HL-60 (cell line): ENCODE measurements at regions not wholly inside any gene's neighbourhood (a gene's known extent, or its start where the extent isn't known, plus 50 kb on each side); places are given as distances from the start of the nearest gene placed in this dataset.

Experiments used
- DNase-seq, 2 experiments: peaks; one replicate each; pipeline ENCODE4 v3.0.0-alpha.2; 2010 to 2020; ENCODE audit warnings: low read depth in 1 of 2, low spot score in 1 of 2
- H3K27ac ChIP-seq: fragments of 250-450 bp; sonication (Bioruptor Pico); replicated peaks from 2 replicates; pipeline ENCODE4 v1.5.1; 2020; ENCODE audit warnings: mild to moderate bottlenecking, moderate library complexity
- H3K27me3 ChIP-seq: fragments of 250-450 bp; sonication (Bioruptor Pico); 2 replicates; pipeline ENCODE4 v1.5.1; 2021; ENCODE audit warnings: mild to moderate bottlenecking, moderate library complexity; ENCODE audit not compliant: insufficient read depth, poor library complexity, severe bottlenecking
- H3K4me3 ChIP-seq: replicated peaks from 2 replicates; pipeline ENCODE4 v1.5.1; 2011; ENCODE audit warnings: mild to moderate bottlenecking, control low read depth, low read length; ENCODE audit not compliant: insufficient read depth
- CTCF ChIP-seq: IDR thresholded peaks from one replicate; pipeline ENCODE4 v1.5.1; 2011; ENCODE audit warnings: low read length, control low read depth, inconsistent platforms; ENCODE audit not compliant: insufficient read depth
- GABPA ChIP-seq: IDR thresholded peaks from 2 replicates; pipeline ENCODE4 v1.6.1; 2012; ENCODE audit warnings: low read depth
- POLR2AphosphoS5 ChIP-seq: IDR thresholded peaks from 2 replicates; pipeline ENCODE4 v1.6.1; 2012; ENCODE audit warnings: low read depth
- SPI1 ChIP-seq: IDR thresholded peaks from 2 replicates; pipeline ENCODE4 v1.6.1; 2012; ENCODE audit warnings: low read depth, mild to moderate bottlenecking, borderline replicate concordance
- TF ChIP-seq, protein P1 (sequence below): IDR thresholded peaks from 2 replicates; pipeline ENCODE4 v1.6.1; 2012; ENCODE audit warnings: low read depth; ENCODE audit not compliant: insufficient replicate concordance

DNA sequence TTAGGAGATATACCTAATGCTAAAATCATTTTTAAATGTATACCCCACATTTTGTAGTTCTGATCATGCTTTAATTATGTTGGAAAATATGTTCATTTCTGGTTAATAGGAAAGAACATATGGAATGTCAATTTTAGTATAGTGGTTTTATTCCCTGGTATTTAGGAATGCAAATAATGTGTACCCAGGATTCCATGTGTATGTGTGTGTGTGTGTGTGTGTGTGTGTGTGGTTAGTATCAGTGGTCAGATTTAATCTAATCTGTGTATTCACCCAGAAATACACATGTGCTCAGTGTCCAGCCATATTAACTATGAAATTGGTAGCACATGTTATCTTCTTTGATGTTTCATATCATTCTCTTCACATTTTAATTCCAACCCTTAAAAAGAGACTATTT lies 233.5 kb upstream of the DCBLD2 start:
- H3K27me3 ChIP-seq = no peaks in the 10 kb centered on the region
- no peak overlapping the region for H3K4me3 ChIP-seq
- H3K27ac ChIP-seq = no peak overlapping the region
- no peak for TF ChIP-seq GABPA
- TF ChIP-seq, protein P1, sequence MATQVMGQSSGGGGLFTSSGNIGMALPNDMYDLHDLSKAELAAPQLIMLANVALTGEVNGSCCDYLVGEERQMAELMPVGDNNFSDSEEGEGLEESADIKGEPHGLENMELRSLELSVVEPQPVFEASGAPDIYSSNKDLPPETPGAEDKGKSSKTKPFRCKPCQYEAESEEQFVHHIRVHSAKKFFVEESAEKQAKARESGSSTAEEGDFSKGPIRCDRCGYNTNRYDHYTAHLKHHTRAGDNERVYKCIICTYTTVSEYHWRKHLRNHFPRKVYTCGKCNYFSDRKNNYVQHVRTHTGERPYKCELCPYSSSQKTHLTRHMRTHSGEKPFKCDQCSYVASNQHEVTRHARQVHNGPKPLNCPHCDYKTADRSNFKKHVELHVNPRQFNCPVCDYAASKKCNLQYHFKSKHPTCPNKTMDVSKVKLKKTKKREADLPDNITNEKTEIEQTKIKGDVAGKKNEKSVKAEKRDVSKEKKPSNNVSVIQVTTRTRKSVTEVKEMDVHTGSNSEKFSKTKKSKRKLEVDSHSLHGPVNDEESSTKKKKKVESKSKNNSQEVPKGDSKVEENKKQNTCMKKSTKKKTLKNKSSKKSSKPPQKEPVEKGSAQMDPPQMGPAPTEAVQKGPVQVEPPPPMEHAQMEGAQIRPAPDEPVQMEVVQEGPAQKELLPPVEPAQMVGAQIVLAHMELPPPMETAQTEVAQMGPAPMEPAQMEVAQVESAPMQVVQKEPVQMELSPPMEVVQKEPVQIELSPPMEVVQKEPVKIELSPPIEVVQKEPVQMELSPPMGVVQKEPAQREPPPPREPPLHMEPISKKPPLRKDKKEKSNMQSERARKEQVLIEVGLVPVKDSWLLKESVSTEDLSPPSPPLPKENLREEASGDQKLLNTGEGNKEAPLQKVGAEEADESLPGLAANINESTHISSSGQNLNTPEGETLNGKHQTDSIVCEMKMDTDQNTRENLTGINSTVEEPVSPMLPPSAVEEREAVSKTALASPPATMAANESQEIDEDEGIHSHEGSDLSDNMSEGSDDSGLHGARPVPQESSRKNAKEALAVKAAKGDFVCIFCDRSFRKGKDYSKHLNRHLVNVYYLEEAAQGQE = no peak
- no peak for TF ChIP-seq SPI1
- no peak for TF ChIP-seq CTCF
- TF ChIP-seq POLR2AphosphoS5 = no peak
- no peak for DNase-seq

- no peaks in the 10 kb centered on the region for H3K27me3 ChIP-seq
- no peak for TF ChIP-seq POLR2AphosphoS5
- TF ChIP-seq SPI1 = no peak
- no peak for TF ChIP-seq CTCF
- TF ChIP-seq, protein P1 = no peak
- TF ChIP-seq GABPA = no peak
- no peak overlapping the region for H3K4me3 ChIP-seq
- H3K27ac ChIP-seq = no peak overlapping the region
- DNase-seq = no peak
These were observed 230.4 kb upstream of the DCBLD2 start for GRCh38 chr3:99131876-99132275.

GRCh38 chr3:99128725-99129505 lies 227.4 kb upstream of the DCBLD2 start:
- Histone ChIP-seq H3K4me3 (no peak overlapping the region), H3K27me3 (no peaks in the 10 kb centered on the region), H3K27ac (no peak overlapping the region)
- no peak for TF ChIP-seq CTCF
- TF ChIP-seq SPI1 = no peak
- no peak for TF ChIP-seq POLR2AphosphoS5
- TF ChIP-seq, protein P1 = no peak
- TF ChIP-seq GABPA = no peak
- no peak for DNase-seq
